A549 (cell line): ENCODE measurements at regions not wholly inside any gene's neighbourhood (a gene's known extent, or its start where the extent isn't known, plus 50 kb on each side); places are given as distances from the start of the nearest gene placed in this dataset.

Experiments
- CHD4 ChIP-seq: fragments of 200-600 bp; sonication (generic); IDR thresholded peaks from 2 replicates; pipeline ENCODE4 v1.6.1; 2016; ENCODE audit warnings: antibody characterized with exemption, mild to moderate bottlenecking, borderline replicate concordance
- CTCF ChIP-seq: fragments of >200 bp; sonication (Bioruptor Twin); formaldehyde crosslinking; IDR thresholded peaks from 3 replicates; pipeline ENCODE4 v1.5.1; 2016
- MAFK ChIP-seq: fragments of 450-650 bp; IDR thresholded peaks from 2 replicates; pipeline ENCODE4 v1.6.1; 2014; ENCODE audit not compliant: partially characterized antibody
- TF ChIP-seq, protein P1 (sequence below): IDR thresholded peaks from 2 replicates; pipeline ENCODE4 v1.6.1; 2012

DNA sequence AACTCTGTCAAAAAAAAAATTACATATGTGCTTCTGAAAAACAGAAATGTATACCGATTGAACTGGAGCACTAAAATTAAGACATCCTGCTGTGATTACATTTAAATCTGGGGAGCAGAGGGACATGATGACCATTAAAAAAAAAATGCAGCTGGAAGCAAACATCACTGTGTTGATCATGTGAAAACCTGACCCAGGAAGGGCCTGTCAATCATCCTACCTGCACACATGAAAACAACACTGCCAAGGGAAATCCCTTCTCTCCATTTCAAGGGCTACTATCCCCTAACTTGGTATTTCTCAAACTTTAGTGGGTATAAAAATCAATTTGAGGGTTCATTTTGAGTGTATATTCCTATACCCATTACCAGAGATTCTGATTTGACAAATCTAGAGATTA is 719.9 kb upstream of the CBLB start:
- no peak for TF ChIP-seq MAFK
- TF ChIP-seq, protein P1, sequence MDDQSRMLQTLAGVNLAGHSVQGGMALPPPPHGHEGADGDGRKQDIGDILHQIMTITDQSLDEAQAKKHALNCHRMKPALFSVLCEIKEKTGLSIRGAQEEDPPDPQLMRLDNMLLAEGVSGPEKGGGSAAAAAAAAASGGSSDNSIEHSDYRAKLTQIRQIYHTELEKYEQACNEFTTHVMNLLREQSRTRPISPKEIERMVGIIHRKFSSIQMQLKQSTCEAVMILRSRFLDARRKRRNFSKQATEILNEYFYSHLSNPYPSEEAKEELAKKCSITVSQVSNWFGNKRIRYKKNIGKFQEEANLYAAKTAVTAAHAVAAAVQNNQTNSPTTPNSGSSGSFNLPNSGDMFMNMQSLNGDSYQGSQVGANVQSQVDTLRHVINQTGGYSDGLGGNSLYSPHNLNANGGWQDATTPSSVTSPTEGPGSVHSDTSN = no peak
- TF ChIP-seq CTCF = no peak
- TF ChIP-seq CHD4 = no peak
